B cell (primary cell): ENCODE measurements at regions not wholly inside any gene's neighbourhood (a gene's known extent, or its start where the extent isn't known, plus 50 kb on each side); places are given as distances from the start of the nearest gene placed in this dataset.

Experiments used
- EZH2 ChIP-seq: IDR thresholded peaks from 2 replicates; pipeline ENCODE4 v1.6.1; 2012; ENCODE audit warnings: borderline replicate concordance, low read depth, mild to moderate bottlenecking, moderate library complexity, low read length; ENCODE audit not compliant: insufficient read depth, poor library complexity, severe bottlenecking
- TF ChIP-seq, protein P1 (sequence below): fragments of 200-600 bp; IDR thresholded peaks from one replicate; pipeline ENCODE4 v1.8.0; 2022; ENCODE audit warnings: antibody characterized with exemption, mild to moderate bottlenecking

GRCh38 chr20:22127587-22127986 is 422.1 kb downstream of the PAX1 start:
- TF ChIP-seq, protein P1, sequence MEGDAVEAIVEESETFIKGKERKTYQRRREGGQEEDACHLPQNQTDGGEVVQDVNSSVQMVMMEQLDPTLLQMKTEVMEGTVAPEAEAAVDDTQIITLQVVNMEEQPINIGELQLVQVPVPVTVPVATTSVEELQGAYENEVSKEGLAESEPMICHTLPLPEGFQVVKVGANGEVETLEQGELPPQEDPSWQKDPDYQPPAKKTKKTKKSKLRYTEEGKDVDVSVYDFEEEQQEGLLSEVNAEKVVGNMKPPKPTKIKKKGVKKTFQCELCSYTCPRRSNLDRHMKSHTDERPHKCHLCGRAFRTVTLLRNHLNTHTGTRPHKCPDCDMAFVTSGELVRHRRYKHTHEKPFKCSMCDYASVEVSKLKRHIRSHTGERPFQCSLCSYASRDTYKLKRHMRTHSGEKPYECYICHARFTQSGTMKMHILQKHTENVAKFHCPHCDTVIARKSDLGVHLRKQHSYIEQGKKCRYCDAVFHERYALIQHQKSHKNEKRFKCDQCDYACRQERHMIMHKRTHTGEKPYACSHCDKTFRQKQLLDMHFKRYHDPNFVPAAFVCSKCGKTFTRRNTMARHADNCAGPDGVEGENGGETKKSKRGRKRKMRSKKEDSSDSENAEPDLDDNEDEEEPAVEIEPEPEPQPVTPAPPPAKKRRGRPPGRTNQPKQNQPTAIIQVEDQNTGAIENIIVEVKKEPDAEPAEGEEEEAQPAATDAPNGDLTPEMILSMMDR = no peak
- TF ChIP-seq EZH2 = no peak
